Stimulated activated naive CD4-positive, alpha-beta T cell (primary cell): ENCODE measurements at regions not wholly inside any gene's neighbourhood (a gene's known extent, or its start where the extent isn't known, plus 50 kb on each side); places are given as distances from the start of the nearest gene placed in this dataset.

ENCODE experiments used
- DNase-seq, 6 experiments: peaks; one replicate each; lab custom pipeline; 2025; lab: John Stamatoyannopoulos, UW

GRCh38 chr6:167774881-167775280, 51.8 kb upstream of the AFDN start:
- DNase-seq, result no peak

DNA sequence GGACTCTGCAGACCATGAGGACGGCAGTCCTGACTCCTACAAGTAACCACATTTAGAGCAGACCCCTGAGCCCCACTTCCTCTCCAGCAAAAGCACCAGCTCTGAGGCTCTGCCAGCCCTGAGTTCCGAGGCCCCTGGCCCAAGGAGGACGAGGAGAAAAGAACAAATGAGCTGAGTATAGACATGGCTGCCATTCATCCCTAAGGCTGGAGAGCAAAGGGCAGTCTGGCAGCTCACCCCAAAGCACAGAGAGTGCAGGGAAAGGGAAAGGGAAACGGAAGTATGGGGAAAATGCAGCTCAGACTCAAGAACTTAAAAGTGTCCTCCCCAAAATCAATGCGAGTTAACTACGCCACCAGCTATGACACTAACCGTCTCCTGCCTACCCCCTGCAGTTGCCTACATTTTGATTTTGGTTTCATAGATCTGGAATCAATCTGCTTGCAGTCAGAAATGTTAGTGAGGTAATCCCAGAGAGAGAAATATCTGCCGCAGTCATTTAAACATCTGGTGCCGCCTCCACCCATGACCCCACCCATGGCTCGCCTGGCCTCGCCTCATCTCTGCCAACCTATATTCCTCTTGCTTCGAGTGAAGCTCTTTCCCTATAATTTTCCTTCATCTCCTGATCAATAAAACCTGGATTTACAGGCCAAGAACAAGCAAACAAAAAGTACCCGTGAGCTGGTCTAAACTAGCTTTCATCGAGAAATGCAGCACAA, 49.6 kb upstream of the AFDN start:
- DNase-seq, result no peak
